ENCODE measurements at regions not wholly inside any gene's neighbourhood (a gene's known extent, or its start where the extent isn't known, plus 50 kb on each side); places are given as distances from the start of the nearest gene placed in this dataset.
A peak's percentile ranks its signal among the peaks of the same experiment; 100 is the strongest.

DNA sequence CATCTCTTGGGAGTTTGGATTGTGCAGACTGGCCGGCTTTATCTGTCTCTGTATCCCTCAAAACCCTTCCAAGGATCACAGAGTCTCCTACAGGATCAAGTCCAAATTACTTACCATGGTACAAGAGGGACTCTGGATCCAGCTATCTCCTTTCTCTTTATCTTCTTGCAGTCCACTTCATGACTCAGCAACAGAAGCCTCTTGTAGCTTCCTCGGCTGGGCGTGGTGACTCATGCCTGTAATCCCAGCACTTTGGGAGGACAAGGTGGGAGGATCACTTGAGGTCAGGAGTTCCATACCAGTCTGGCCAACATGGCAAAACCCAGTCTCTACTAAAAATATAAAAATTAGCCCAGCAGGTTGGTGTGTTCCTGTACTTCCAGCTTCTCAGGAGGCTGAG lies 189.7 kb downstream of the BCAT1 start:
- no peak for DNase-seq

DNA sequence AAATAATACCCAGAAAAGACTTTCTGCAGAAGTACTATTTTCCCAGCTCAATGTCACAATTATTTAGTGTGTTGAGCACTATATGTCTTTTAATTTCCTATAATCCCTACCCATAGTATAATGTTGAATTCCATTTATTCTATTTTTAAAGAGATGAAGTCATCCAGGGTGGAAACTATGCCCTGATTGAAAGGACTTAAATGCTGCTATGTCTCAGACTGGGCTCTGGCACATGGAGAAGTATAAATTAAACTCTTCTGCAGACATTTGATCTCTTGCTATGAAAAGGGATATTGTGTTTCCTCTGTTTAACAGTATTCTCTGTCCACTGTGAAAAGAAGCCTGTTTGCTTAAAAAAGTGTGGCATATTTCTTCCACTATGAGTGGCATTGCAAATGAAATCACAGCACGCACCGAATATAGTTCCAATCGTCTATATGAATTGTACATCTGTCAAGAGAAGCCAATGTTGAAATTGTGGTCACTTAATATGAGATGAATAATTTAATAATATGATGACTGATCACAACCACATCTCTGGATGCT lies 192.3 kb downstream of the BCAT1 start:
- no peak for DNase-seq

DNA sequence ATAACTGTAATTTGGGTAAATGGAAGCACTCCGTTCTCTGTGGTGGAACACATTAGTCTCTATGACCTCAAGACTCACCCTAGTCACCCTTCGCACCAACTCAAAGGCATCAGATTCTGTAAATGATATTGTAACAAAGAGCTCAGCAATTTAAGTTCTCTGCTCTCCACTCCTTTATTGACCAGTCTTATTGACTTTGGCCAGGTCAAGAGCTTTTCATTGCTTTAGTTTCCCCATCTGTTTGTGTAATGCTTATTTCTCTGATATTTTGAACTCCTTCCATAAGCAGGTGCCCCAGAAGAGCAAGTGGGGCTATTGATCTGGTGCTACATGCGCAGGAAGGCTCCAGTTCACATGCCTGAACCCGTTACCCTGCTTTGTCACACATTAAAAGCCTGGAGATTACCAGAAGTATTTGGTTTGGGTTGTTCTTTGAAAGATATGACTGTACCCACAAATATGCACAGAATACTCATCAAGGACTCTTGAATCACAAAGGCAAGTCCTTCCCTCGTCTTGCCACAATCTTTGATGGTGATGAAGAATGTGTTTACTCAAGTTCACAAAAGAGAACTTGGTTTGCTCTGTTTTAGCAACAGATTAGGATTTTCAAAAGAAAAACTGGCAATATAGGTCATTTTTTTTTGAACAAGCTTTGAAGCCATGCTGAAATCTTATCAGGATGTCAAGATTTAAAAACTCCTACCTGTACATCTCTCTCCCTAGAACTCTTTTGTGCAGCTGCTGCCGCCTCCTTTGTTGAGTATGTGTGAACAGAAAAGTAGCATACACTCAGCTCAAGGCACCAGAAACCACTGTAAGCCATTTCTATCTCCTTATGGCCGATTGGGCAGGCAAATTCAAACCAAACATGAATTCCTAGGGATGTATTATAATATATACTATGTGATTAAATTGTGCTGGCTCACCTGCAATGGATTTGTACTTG lies 193.9 kb downstream of the BCAT1 start:
- no peak for DNase-seq

DNA sequence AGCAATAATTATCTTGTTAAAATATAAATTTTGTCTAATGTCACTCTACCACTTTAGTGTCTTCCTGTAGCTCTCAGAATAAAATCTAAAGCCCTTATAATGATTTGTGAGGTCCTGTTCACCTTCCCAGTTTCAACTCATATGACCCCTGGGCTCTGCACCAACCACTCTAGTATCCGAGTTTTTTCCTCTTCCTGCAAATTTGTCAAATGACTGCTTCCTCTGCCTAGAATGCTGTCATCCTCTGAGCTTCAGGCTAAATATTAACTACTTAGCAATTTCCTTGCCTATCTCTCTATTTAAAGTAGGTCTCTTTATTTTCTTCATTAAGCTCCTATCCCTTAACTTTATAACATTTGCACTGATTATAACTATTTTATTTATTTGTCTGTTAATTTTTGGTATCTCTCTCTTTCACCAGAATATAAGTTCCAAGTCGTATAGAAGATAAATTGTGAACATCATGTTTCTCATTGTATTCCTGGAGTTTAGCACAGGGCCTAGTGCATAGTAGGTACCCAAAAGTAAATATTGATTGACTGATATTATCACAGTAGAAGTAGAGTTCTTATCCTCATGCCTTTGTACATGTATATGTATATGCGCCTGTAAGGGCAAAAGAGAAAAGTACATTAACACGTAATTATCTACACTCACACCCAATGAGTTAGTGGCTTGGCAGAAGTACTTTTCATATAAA lies 196.0 kb downstream of the BCAT1 start:
- no peak for DNase-seq

DNA sequence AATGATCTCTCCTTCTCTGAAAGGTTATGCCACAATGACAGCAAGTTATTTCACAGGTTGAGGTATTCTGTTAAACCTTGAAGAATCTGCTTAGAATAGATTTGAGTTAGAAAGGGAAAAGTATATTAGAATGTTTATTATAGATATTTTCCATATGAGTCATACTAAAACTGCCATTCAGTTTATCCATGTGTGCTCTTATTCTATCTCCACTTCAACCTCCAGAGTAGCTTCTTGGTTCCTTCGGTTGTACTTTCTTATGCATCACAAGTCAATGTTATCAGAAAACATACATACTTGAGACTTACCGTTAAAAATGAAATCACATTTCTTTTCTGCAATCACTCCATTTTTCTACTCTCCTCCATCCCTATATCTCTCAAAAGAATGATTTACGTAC lies 197.7 kb downstream of the BCAT1 start:
- no peak for DNase-seq

DNA sequence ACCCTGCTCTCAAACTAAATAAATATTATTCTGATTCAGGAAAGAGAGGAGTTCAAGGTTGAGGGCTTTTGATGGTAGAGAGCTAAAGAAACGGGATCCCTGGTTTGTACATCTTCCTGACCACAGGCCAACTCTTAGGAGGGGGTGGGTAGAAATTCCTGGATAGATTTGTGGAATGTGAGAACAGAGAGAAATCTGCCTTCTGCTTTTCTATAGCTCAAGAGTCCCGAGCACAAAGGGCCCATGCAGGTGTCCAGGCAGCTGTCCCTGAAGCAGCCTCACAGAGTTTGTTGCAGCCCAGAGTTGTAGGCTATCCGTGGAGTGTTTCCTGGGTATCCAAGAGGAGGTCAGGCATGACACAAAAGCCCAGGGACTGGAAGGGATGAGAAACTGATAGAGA lies 198.6 kb downstream of the BCAT1 start:
- no peak for DNase-seq

DNA sequence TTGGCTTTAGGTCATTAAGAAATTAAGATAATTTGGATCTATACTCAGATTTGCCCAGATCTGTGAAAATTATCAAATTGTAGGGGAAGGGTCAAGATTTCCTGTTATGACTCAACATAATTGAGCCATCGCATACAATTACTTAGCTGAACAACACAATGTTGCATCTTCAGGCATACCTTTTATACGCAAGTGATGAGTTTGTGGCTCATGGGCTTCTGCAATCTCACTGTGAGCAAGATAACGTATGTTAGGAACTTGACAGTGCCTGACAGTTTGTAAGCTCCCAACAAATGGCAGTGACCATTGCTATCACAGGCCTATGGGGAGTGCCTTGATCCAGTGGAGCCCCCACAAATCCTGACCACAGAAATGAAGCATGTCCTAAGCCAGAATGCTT lies 199.7 kb downstream of the BCAT1 start:
- no peak for DNase-seq

DNA sequence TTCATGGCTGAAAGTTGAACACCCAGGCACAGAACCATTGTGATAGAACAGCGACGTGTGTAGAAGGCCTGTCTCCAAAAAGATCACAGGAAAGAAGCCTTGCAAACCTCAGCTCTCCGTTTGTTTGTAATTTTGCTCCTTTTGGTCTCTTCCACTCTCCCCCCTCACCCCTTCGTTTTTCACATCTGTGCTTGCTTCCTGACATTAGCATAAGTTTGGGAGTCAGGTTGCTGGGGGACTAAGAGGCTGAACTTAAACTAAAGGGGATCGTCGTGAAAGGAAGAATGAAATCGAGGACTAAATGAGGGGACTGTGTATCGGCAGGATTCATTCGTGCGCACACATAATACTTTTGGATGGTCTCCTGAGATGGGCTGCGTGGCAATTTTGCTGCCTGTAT lies 200.6 kb downstream of the BCAT1 start:
- no peak for DNase-seq

DNA sequence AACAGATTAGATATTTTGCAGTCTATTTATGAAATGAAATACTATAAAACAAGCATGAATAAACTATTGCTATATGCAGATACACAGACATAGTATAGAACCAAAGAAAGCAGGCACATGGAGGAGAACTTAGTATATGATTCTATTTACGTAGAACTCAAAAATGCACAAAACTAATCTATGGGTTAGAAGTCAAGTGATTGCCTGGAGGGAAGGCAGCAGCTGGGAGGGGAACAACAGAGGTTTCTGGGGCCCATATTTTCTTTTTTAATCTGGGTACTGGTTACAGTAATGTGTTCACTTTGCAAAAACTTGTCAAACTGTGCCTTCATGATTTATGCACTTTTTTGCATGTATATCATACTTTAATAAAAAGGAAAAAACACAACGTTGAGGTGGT lies 202.0 kb downstream of the BCAT1 start:
- no peak for DNase-seq

DNA sequence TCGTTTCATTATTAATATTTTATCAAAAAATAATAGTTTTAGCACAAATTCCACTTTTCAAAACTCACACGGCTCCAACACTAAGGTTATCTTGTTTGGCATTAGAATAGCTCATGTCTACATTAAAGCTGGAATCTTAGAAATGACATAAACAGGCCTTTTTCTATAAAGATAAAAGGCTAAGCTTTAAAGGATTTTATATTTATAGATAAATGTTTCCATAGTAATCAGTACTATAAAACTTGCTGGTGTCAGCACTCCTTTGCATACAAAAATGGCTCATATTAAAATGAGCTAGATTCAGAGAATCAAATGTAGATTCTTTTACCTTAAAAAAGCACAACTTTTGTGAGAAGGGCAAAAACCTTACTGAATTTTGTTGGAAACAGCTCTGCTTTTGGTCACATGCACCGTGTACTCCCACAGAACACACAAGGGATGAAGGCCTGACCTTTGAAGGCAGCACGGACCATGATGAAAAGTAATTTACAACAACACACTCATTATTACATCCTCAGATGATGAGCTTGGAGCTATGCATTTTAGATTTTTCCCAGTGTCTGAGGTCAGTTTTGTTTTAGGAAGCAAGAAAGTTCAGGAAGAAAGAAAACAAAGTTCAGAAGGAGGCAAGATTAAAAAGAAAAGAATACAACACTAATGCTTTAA lies 202.8 kb downstream of the BCAT1 start:
- DNase-seq, result no peak

DNA sequence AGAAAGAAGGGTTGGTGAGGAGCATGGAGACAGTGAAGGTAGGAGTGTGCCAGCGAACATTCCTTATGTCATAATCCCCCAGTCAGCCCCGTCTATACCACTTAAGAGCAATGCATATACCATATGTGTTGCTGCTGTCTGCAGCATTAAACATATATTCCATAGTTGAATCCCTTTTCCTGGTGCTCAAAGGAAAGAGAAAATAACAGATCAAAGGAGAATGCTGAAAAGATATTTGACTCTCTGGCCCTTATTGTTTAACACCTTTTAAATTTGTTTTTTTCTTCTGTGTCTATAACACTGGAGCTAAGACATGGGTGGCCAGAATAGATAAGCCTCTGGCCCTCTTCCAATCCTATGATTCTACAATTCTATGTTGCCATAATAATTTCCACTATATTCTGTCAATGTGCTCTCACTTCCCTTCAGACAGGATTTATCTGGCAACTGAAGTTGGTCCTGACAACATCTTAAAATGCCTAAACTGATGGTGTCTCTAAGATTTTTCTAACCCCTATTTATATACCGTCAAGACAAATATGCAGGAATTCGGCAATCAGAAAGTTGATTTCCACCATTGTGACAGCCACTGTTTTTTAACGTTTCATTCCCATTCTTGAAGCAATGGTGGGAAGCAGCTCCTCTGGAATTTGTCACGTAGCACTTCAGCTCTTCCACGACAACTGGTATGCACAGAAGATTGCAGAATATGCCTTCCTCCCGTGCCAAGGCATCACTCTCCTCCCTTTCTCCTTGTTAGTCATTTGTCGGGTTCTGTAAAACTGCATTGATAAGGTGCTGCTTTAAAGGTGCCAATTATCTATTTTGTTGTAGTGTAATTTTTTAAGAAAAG lies 204.7 kb downstream of the BCAT1 start:
- no peak for DNase-seq

DNA sequence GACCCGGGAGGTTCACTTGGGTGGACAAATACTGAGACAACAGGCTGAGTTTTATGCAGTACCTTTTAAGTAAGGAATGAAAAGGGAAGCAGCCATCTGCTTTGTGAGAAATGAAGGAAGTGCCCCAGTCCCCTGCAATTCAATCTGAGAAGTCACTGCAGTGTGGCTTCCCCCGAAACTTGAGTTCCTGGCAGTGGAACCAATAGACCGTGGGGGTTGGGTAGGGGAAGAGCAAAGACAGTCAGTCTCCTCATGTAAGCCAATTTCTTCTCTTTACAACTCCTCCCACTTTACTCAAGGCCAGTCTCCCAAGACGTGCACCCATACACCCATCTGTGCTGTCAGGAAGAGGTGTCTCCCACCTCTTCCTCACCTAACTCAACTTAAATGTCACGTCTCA lies 206.5 kb downstream of the BCAT1 start:
- DNase-seq, result peak; percentile 88

DNA sequence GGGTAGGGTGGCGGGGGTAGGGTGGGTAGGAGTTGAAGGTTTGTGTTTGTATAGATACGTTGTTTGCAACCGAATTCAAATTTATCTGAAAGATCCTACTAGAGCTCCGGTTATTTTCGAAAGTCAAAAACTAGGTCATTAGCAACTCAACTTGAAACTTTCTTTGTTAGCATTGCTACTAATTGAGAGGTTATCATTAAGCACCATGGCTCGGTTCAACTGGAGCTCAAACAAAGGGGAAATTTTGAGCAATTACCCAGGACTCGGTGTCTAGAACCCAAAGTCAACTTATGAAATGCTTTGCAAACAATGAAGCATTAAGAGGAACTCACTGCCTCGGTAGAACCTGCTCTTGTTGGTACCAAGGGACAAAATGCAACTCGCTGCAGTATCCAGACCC lies 207.7 kb downstream of the BCAT1 start:
- peak; percentile 23 for DNase-seq

DNA sequence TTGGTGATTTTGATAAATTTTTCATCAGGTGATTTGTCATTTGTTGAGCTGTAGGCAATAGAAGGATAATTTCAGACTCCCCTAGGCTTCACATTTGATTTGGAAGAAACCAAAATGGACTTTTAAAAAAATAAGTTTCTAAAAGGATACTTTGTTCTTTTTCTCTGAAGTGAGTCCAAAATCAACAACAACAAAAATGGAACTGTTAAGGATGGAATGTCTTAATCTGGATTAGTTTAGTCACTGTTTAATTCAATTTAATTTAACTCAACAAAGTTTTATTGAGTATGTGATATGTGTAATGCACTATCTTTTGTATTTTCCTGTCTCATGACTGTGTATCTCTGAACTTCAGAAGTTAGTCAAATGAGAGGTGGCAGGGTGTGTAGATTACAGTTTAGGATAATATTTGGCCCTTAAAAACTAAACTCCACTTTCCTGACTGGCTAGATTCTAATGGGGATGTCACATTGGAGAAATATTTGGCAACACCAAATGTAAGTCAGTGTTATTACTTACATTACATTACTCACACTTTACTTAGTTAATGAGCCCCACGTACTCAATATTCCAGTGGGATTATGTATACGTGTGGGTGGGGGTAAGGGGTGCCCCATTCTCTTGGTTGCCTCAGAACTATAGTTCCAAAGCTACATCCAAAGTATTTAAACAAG lies 209.7 kb downstream of the BCAT1 start:
- DNase-seq, result no peak

DNA sequence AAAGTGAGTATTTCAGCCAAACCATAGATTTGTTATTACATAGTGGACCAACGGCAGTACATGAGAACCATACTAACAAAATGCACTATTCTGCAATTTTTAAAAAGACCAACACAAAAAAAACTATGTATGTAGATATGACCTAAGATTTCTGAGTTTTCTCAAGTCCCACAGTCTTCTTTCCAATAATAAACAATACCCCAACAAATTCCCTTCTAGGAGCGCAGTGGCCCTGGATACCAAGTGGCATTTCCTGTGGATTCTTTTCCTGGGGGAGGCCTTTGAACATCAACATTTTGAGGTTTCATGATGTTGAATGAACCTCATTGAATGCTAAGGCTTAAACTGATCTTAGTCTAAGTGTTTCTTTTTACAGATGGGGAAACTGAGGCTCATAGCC lies 210.5 kb downstream of the BCAT1 start:
- no peak for DNase-seq

DNA sequence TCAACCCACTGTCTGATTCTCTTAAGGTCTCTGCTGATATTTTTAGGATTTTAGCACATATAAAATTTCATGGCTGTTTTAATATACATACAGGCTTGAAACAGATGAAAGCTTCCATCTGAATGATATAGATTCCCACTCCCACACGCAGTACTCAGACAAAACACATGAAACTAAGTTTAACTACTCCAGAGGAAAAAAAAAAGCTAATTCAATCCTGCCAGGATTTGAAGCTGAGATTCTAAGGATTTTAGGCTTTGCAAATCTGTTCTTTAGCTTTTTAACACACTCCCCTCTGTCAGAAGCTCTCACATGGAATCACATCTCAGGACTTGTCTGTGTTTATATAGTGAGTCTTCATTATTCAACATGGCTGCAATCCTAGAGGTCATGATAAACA lies 217.3 kb downstream of the BCAT1 start:
- DNase-seq, result no peak

DNA sequence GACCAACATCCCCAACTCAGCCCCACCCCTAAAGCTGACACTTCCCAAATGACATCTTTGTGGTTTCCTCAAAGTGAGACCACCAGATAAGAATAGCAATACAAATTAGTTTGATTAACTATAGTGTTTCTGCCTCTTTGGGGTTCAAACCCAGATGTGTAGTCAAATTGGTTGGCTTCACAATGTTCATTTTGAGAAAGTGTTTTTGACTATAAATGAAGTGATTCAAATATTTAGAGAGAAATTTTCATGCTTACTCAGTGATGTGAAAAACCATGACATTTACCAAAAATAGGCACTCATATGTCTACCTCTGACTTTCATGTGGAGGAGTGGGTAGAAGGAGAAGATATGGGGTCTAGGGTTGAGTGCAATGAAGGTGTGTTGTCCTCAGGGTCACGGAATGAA lies 218.4 kb downstream of the BCAT1 start:
- no peak for DNase-seq

DNA sequence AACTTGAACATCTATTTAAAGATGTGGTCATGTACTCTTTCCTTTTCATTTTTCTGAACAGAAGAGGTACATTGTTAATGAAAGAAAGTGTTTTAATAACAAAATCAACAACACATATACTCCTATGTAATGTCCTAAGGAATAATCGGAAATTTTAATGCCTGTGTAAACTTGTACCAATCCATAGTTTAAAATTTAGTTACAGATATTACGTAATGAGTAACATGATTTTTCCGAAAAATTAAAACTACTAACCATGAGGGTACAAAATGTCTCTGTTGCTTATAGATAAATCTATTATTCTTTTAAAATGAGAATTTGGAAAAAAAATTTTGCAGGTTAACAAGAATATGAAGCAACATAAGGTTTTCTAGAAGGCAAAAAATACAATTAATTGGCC lies 220.1 kb downstream of the BCAT1 start:
- DNase-seq, result no peak

DNA sequence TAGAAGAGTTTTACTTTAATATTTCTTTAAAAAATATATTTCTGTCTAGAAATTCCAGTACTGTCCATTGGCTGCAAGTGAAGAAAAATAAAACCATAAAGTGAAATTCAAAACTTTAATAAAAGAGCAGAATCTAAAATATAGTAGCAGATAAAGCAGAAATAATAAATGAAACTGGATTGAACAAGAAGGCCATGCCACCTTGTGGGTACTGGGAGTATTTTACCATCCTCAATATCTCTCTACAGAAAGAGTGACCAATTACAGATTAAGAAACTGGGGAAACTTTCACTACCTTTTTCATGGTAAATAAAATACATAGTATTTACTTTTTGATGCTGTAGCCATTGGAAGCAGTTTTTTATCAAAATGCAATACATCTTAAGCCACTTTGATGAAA lies 220.5 kb downstream of the BCAT1 start:
- DNase-seq, result peak; percentile 81

DNA sequence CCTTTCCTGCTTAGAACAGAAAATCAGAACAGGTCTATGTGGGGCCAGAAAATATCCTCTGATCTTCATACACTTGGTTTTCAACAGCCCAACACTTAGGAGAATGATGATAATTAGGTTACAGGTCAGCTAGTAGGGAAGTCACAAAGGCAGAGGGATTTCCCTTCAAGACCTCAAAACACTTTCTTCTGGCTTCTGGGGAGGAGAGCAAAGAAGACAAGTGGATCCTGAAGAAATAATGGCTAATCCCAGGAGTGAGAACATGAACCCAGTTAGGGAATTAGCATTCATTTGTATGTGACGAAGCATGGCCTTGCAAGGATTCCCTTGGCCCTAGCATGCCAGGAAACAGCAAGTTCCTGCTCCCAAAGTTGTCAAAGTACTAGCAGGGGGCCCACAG lies 223.3 kb downstream of the BCAT1 start:
- DNase-seq, result peak; percentile 71

DNA sequence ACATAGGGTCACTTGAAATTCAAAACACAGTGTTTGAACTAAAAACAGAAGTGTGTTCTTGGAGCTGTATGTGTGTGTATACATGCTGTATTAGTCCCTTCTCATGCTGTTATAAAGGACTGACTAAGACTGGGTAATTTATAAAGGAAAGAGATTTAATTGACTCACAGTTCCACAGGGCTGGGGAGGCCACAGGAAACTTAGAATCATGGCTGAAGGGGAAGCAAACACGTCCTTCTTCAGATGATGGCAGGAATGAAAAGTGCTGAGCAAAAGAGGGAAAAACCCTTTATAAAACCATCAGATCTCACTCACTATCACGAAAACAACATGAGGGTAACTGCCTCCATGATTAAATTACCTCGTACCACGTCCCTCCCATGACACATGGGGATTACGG lies 224.1 kb downstream of the BCAT1 start:
- DNase-seq, result peak; percentile 82

DNA sequence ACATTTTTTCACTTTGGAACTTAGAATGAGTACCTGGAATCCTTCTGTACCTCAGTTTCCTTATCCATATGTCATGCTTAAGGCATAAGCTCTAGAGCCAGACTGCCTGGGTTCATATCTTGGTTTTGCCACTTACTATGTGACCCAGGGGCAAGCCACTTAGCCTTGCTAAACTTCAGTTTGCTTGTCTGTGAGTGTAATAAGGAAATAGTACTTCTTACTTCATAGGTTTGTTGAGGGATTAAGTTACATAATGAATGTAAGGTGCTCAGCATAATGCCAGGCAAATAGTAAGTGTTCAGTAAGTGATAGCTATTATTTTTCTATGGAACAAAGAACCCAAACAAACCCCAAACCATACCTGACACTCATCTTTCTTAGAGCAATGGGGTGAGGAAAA lies 225.1 kb downstream of the BCAT1 start:
- peak; percentile 49 for DNase-seq
